Trophoblast cell (in vitro differentiated cells and primary cell): ENCODE measurements at regions not wholly inside any gene's neighbourhood (a gene's known extent, or its start where the extent isn't known, plus 50 kb on each side); places are given as distances from the start of the nearest gene placed in this dataset.

Experiments used
- DNase-seq, 2 donors: peaks; one replicate each; pipeline ENCODE4 v3.0.0-alpha.2; 2016
- H2AFZ ChIP-seq: 2 replicates; pipeline ENCODE4 v1.6.1; 2013; ENCODE audit warnings: low read length, moderate library complexity, mild to moderate bottlenecking; ENCODE audit not compliant: insufficient read depth, poor library complexity
- H2AK5ac ChIP-seq: 2 replicates; pipeline ENCODE4 v1.6.1; 2013; ENCODE audit warnings: mild to moderate bottlenecking, low read length
- H2BK120ac ChIP-seq: 2 replicates; pipeline ENCODE4 v1.6.1; 2013; ENCODE audit warnings: low read length, mild to moderate bottlenecking, moderate library complexity; ENCODE audit not compliant: insufficient read depth, poor library complexity
- H2BK12ac ChIP-seq: 2 replicates; pipeline ENCODE4 v1.6.1; 2013; ENCODE audit warnings: mild to moderate bottlenecking, low read length, moderate library complexity
- H2BK5ac ChIP-seq: 2 replicates; pipeline ENCODE4 v1.6.1; 2013; ENCODE audit warnings: low read length, low read depth, moderate library complexity, mild to moderate bottlenecking; ENCODE audit not compliant: poor library complexity
- H3K14ac ChIP-seq: 2 replicates; pipeline ENCODE4 v1.6.1; 2013; ENCODE audit warnings: mild to moderate bottlenecking, low read length
- H3K18ac ChIP-seq: 2 replicates; pipeline ENCODE4 v1.6.1; 2013; ENCODE audit warnings: mild to moderate bottlenecking, low read length
- H3K23ac ChIP-seq: 2 replicates; pipeline ENCODE4 v1.6.1; 2013; ENCODE audit warnings: low read length
- H3K27ac ChIP-seq: 2 replicates; pipeline ENCODE4 v1.5.1; 2013; ENCODE audit warnings: low read depth, mild to moderate bottlenecking, inconsistent platforms, low read length, moderate library complexity
- H3K27me3 ChIP-seq: 2 replicates; pipeline ENCODE4 v1.6.1; 2013; ENCODE audit warnings: inconsistent platforms, mild to moderate bottlenecking, low read length, moderate library complexity; ENCODE audit not compliant: insufficient read depth
- H3K36me3 ChIP-seq, 2 experiments: 1 replicate in 1 of 2; 2 replicates in 1 of 2; pipeline ENCODE4 v1.6.1; 2013; ENCODE audit warnings: low read length in 2 of 2, mild to moderate bottlenecking in 2 of 2, moderate library complexity in 1 of 2; ENCODE audit not compliant: insufficient read depth in 2 of 2, control insufficient read depth in 1 of 2
- H3K4ac ChIP-seq: 2 replicates; pipeline ENCODE4 v1.6.1; 2013; ENCODE audit warnings: low read depth, mild to moderate bottlenecking, low read length, moderate library complexity
- H3K4me1 ChIP-seq, 2 experiments: 1 replicate in 1 of 2; 2 replicates in 1 of 2; pipeline ENCODE4 v1.6.1; 2013; ENCODE audit warnings: low read length in 2 of 2, mild to moderate bottlenecking in 2 of 2, moderate library complexity in 1 of 2; ENCODE audit not compliant: insufficient read depth in 2 of 2, control insufficient read depth in 1 of 2
- H3K4me2 ChIP-seq: 2 replicates; pipeline ENCODE4 v1.6.1; 2013; ENCODE audit warnings: inconsistent platforms, mild to moderate bottlenecking, low read length, moderate library complexity
- H3K4me3 ChIP-seq: 2 replicates; pipeline ENCODE4 v1.5.1; 2013; ENCODE audit warnings: mild to moderate bottlenecking, low read depth, low read length, inconsistent platforms
- H3K79me1 ChIP-seq: one replicate; pipeline ENCODE4 v1.6.1; 2013; ENCODE audit warnings: low read length
- H3K79me2 ChIP-seq: 2 replicates; pipeline ENCODE4 v1.6.1; 2013; ENCODE audit warnings: low read length, mild to moderate bottlenecking; ENCODE audit not compliant: control insufficient read depth, insufficient read depth, poor library complexity
- H3K9ac ChIP-seq: 2 replicates; pipeline ENCODE4 v1.6.1; 2013; ENCODE audit warnings: mild to moderate bottlenecking, low read length
- H3K9me3 ChIP-seq: 2 replicates; pipeline ENCODE4 v1.6.1; 2013; ENCODE audit warnings: low read depth, mild to moderate bottlenecking, control low read depth, inconsistent platforms, low read length; ENCODE audit not compliant: insufficient read depth
- H4K12ac ChIP-seq: 2 replicates; pipeline ENCODE4 v1.6.1; 2013; ENCODE audit warnings: low read depth, mild to moderate bottlenecking, low read length, moderate library complexity
- H4K8ac ChIP-seq: 2 replicates; pipeline ENCODE4 v1.6.1; 2013; ENCODE audit warnings: low read depth, mild to moderate bottlenecking, low read length, moderate library complexity
- H4K91ac ChIP-seq: one replicate; pipeline ENCODE4 v1.6.1; 2013; ENCODE audit warnings: low read depth, mild to moderate bottlenecking, low read length, moderate library complexity
- WGBS: extraction: QIAGEN DNeasy Blood & Tissue Kit; methylation state at CpG from one replicate; pipeline ENCODE4 v1.1.7; 2013; ENCODE audit warnings: missing lambda C conversion rate; ENCODE audit not compliant: insufficient read length, insufficient coverage; ENCODE audit errors: extremely low coverage; 5-methylcytosine and 5-hydroxymethylcytosine counted together

GRCh38 chr1:239053279-239053678 lies 333.1 kb upstream of the CHRM3 start:
- no peaks in the 10 kb centered on the region for H3K27me3 ChIP-seq
- no peak overlapping the region for H3K23ac ChIP-seq
- no peak overlapping the region for H3K9ac ChIP-seq
- H3K4ac ChIP-seq, result no peak overlapping the region
- no peak overlapping the region for H2BK5ac ChIP-seq
- H2BK120ac ChIP-seq, result no peak overlapping the region
- H4K12ac ChIP-seq, result no peak overlapping the region
- H4K91ac ChIP-seq, result no peak overlapping the region
- no peak overlapping the region for H3K4me2 ChIP-seq
- DNase-seq, result no peak
- no peaks in the 10 kb centered on the region for H3K79me1 ChIP-seq
- H3K9me3 ChIP-seq, result no peaks in the 10 kb centered on the region
- H2AFZ ChIP-seq, result no peak overlapping the region
- H3K79me2 ChIP-seq, result no peaks in the 10 kb centered on the region
- WGBS, result no CpG with 5 or more reads among the region's 3 CpGs
- H2AK5ac ChIP-seq, result no peak overlapping the region
- no peak overlapping the region for H3K4me3 ChIP-seq
- no peak overlapping the region for H4K8ac ChIP-seq
- no peaks in the 10 kb centered on the region for H3K36me3 ChIP-seq
- H3K18ac ChIP-seq, result no peak overlapping the region
- H3K14ac ChIP-seq, result no peak overlapping the region
- H3K27ac ChIP-seq, result no peak overlapping the region
- H3K4me1 ChIP-seq, result no peaks in the 10 kb centered on the region
- no peak overlapping the region for H2BK12ac ChIP-seq

DNA sequence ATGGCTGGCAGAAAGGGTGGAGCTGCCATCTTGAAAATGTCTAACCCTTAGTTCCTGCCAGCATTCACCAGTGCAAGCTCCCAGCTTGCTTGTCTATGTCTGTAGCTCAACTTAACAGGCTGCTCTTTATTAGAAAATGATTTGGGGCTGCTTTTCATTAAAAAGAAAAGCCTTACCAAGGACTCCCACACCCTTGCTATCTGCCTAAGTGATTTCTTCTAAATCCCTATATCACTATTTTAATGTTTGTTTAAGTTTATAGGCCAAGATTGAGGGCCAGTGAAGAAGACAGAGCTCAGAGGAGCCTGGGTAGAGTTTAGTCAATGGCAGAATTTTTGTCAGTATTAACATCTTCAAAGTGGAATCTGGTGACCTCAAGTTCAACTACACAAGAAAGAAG lies 336.8 kb upstream of the CHRM3 start:
- Histone ChIP-seq H3K27me3 (no peaks in the 10 kb centered on the region), H4K91ac (no peak overlapping the region), H2BK12ac (no peak overlapping the region), H2AFZ (no peak overlapping the region), H3K79me1 (no peaks in the 10 kb centered on the region), H3K4me2 (no peak overlapping the region), H2AK5ac (no peak overlapping the region), H3K18ac (no peak overlapping the region), H3K4me1 (no peaks in the 10 kb centered on the region), H2BK5ac (no peak overlapping the region), H3K9ac (no peak overlapping the region), H2BK120ac (no peak overlapping the region), H3K9me3 (no peaks in the 10 kb centered on the region), H3K23ac (no peak overlapping the region), H3K4me3 (no peak overlapping the region), H4K8ac (no peak overlapping the region), H3K36me3 (no peaks in the 10 kb centered on the region), H3K14ac (no peak overlapping the region), H3K27ac (no peak overlapping the region), H4K12ac (no peak overlapping the region), H3K79me2 (no peaks in the 10 kb centered on the region), H3K4ac (no peak overlapping the region)
- DNase-seq, result no peak

GRCh38 chr1:239044829-239045228 lies 341.5 kb upstream of the CHRM3 start:
- Histone ChIP-seq H2BK5ac (no peak overlapping the region), H2AK5ac (no peak overlapping the region), H3K4ac (no peak overlapping the region), H3K36me3 (no peaks in the 10 kb centered on the region), H3K23ac (no peak overlapping the region), H4K12ac (no peak overlapping the region), H4K8ac (no peak overlapping the region), H3K4me2 (no peak overlapping the region), H3K4me1 (no peaks in the 10 kb centered on the region), H3K27me3 (no peaks in the 10 kb centered on the region), H3K14ac (no peak overlapping the region), H3K9me3 (no peaks in the 10 kb centered on the region), H3K4me3 (no peak overlapping the region), H4K91ac (no peak overlapping the region), H2AFZ (no peak overlapping the region), H2BK12ac (no peak overlapping the region), H3K18ac (no peak overlapping the region), H3K9ac (no peak overlapping the region), H3K79me1 (no peaks in the 10 kb centered on the region), H3K27ac (no peak overlapping the region), H2BK120ac (no peak overlapping the region), H3K79me2 (no peaks in the 10 kb centered on the region)
- no CpG with 5 or more reads among the region's 3 CpGs for WGBS
- no peak for DNase-seq

DNA sequence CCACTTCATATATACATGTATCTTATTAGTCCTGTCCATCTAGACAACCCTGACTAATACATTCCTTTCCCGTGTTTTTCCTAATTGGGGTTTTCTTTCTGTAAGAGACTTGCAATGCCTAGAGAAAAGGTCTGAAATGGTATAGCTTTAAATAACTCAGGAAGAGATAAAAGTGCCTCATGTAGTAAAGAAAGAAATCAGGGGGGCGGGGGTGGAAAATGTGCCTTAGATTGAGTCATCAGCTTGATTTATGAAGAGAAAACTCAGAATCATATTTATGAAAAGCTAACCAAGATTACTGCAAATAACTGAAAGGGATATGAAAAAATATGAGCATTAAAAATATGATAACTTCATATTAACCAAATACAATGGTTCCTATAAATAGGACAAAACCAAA lies 345.8 kb upstream of the CHRM3 start:
- WGBS, result no CpG with 5 or more reads among the region's 2 CpGs
- no peaks in the 10 kb centered on the region for H3K79me1 ChIP-seq
- no peak overlapping the region for H3K4ac ChIP-seq

More for the DNA sequence above, 345.8 kb upstream of the CHRM3 start:
- H3K4me3 ChIP-seq, result no peak overlapping the region
- no peak overlapping the region for H4K91ac ChIP-seq
- H3K4me1 ChIP-seq, result no peaks in the 10 kb centered on the region
- H3K36me3 ChIP-seq, result no peaks in the 10 kb centered on the region
- H2AK5ac ChIP-seq, result no peak overlapping the region
- no peak overlapping the region for H3K23ac ChIP-seq
- no peak overlapping the region for H3K14ac ChIP-seq
- no peak overlapping the region for H3K4me2 ChIP-seq
- no peak overlapping the region for H3K27ac ChIP-seq
- H2BK12ac ChIP-seq, result no peak overlapping the region
- H3K27me3 ChIP-seq, result no peaks in the 10 kb centered on the region
- no peak overlapping the region for H2AFZ ChIP-seq
- H2BK120ac ChIP-seq, result no peak overlapping the region
- no peaks in the 10 kb centered on the region for H3K79me2 ChIP-seq
- no peak overlapping the region for H3K9ac ChIP-seq
- H2BK5ac ChIP-seq, result no peak overlapping the region
- no peaks in the 10 kb centered on the region for H3K9me3 ChIP-seq
- no peak overlapping the region for H4K8ac ChIP-seq
- H4K12ac ChIP-seq, result no peak overlapping the region
- H3K18ac ChIP-seq, result no peak overlapping the region
- no peak for DNase-seq
